ENCODE measurements at regions not wholly inside any gene's neighbourhood (a gene's known extent, or its start where the extent isn't known, plus 50 kb on each side); places are given as distances from the start of the nearest gene placed in this dataset.
"Not testable (repeated sequence)": the region's sequence is repeated elsewhere in the genome, so short reads cannot be mapped to it uniquely, and the experiment has no call there.

GRCh38 chr4:170529748-170530722 is 440.3 kb upstream of the AADAT start:
- ATAC-seq: no peak

GRCh38 chr4:170526471-170526870 is 436.7 kb upstream of the AADAT start:
- ATAC-seq: no peak

GRCh38 chr4:170522427-170522970 is 432.7 kb upstream of the AADAT start:
- no peak for ATAC-seq

GRCh38 chr4:170497689-170498088 is 407.9 kb upstream of the AADAT start:
- no peak for ATAC-seq

GRCh38 chr4:170497112-170497511 is 407.4 kb upstream of the AADAT start:
- ATAC-seq: no peak

- no peak for ATAC-seq
Measured at GRCh38 chr4:170491981-170492380, 402.2 kb upstream of the AADAT start.

GRCh38 chr4:170476351-170476750 is 386.6 kb upstream of the AADAT start:
- no peak for ATAC-seq

- no peak for ATAC-seq
Measured at GRCh38 chr4:170465429-170465828, 375.7 kb upstream of the AADAT start.

GRCh38 chr4:170464614-170465197 is 374.9 kb upstream of the AADAT start:
- no peak for ATAC-seq

GRCh38 chr4:170446782-170447181 is 357.0 kb upstream of the AADAT start:
- ATAC-seq: no peak

- ATAC-seq: not testable (repeated sequence)
Measured at GRCh38 chr4:170441146-170441545, 351.4 kb upstream of the AADAT start.

GRCh38 chr4:170428929-170429328 is 339.2 kb upstream of the AADAT start:
- no peak for ATAC-seq

GRCh38 chr4:170425521-170426143 is 335.9 kb upstream of the AADAT start:
- no peak for ATAC-seq

- ATAC-seq: no peak
Measured at GRCh38 chr4:170425040-170425439, 335.3 kb upstream of the AADAT start.

- no peak for ATAC-seq
Measured at GRCh38 chr4:170423137-170423536, 333.4 kb upstream of the AADAT start.

GRCh38 chr4:170420255-170420693 is 330.5 kb upstream of the AADAT start:
- no peak for ATAC-seq

- no peak for ATAC-seq
Measured at GRCh38 chr4:170414961-170415360, 325.2 kb upstream of the AADAT start.

GRCh38 chr4:170414360-170414759 is 324.6 kb upstream of the AADAT start:
- no peak for ATAC-seq

GRCh38 chr4:170413951-170414350 is 324.2 kb upstream of the AADAT start:
- no peak for ATAC-seq

GRCh38 chr4:170400361-170400760 is 310.6 kb upstream of the AADAT start:
- no peak for ATAC-seq

- ATAC-seq: no peak
Measured at GRCh38 chr4:170399581-170400293, 310.0 kb upstream of the AADAT start.

- ATAC-seq: no peak
Measured at GRCh38 chr4:170398218-170398617, 308.5 kb upstream of the AADAT start.

GRCh38 chr4:170395773-170396172 is 306.0 kb upstream of the AADAT start:
- ATAC-seq: no peak

Measured in activated CD4-positive, CD25-positive, alpha-beta regulatory T cell treated with anti-CD3 and anti-CD28 coated beads, Interleukin-2, amount 50 U/mL, for 24 hours (primary cell).